Endodermal cell (in vitro differentiated cells): ENCODE measurements at regions not wholly inside any gene's neighbourhood (a gene's known extent, or its start where the extent isn't known, plus 50 kb on each side); places are given as distances from the start of the nearest gene placed in this dataset.

Experiments
- DNase-seq: peaks from one replicate; pipeline ENCODE4 v3.0.0-alpha.2; 2017
- H3K27ac ChIP-seq: 2 replicates; pipeline ENCODE4 v1.5.1; 2013; ENCODE audit warnings: mild to moderate bottlenecking, low read depth, low read length, moderate library complexity
- H3K27me3 ChIP-seq: 2 replicates; pipeline ENCODE4 v1.6.1; 2013; ENCODE audit warnings: mild to moderate bottlenecking, low read length, moderate library complexity; ENCODE audit not compliant: insufficient read depth, control insufficient read depth, poor library complexity, severe bottlenecking
- H3K36me3 ChIP-seq: 2 replicates; pipeline ENCODE4 v1.7.0; 2013; ENCODE audit warnings: mild to moderate bottlenecking, low read length, moderate library complexity; ENCODE audit not compliant: control insufficient read depth, insufficient read depth
- H3K4me1 ChIP-seq: one replicate; pipeline ENCODE4 v1.7.0; 2013; ENCODE audit warnings: low read length; ENCODE audit not compliant: control insufficient read depth, insufficient read depth
- H3K4me3 ChIP-seq: 2 replicates; pipeline ENCODE4 v1.5.1; 2013; ENCODE audit warnings: mild to moderate bottlenecking, low read length, moderate library complexity
- H3K9ac ChIP-seq: 2 replicates; pipeline ENCODE4 v1.6.1; 2013; ENCODE audit warnings: mild to moderate bottlenecking, low read length, moderate library complexity; ENCODE audit not compliant: poor library complexity, severe bottlenecking; ENCODE audit errors: extremely low read depth
- H3K9me3 ChIP-seq: 2 replicates; pipeline ENCODE4 v1.6.1; 2013; ENCODE audit warnings: mild to moderate bottlenecking, low read length, moderate library complexity; ENCODE audit not compliant: control insufficient read depth
- H3K27ac Mint-ChIP-seq: 2 replicates; pipeline ENCODE4 v1.8.0; 2020; ENCODE audit warnings: mixed read lengths
- H3K27me3 Mint-ChIP-seq: 2 replicates; pipeline ENCODE4 v1.8.0; 2021; ENCODE audit warnings: mild to moderate bottlenecking, mixed read lengths; ENCODE audit not compliant: insufficient read depth
- H3K36me3 Mint-ChIP-seq: 2 replicates; pipeline ENCODE4 v1.8.0; 2020; ENCODE audit warnings: low read depth, mixed read lengths
- H3K4me1 Mint-ChIP-seq: 2 replicates; pipeline ENCODE4 v1.8.0; 2020; ENCODE audit warnings: mixed read lengths
- H3K4me3 Mint-ChIP-seq: 2 replicates; pipeline ENCODE4 v1.8.0; 2020; ENCODE audit warnings: mild to moderate bottlenecking, moderate library complexity, mixed read lengths
- H3K9me3 Mint-ChIP-seq: 2 replicates; pipeline ENCODE4 v1.8.0; 2020; ENCODE audit warnings: mild to moderate bottlenecking, mixed read lengths
- WGBS, 2 experiments: methylation state at CpG; one replicate each; pipeline versions ENCODE4 v1.1.5 to v1.1.7; 2013; ENCODE audit warnings: missing lambda C conversion rate in 2 of 2, mixed read lengths in 1 of 2; ENCODE audit not compliant: insufficient coverage in 1 of 2, insufficient read length in 1 of 2; 5-methylcytosine and 5-hydroxymethylcytosine counted together
- TF ChIP-seq, protein P1 (sequence below): fragments of 200-600 bp; sonication (generic); conservative IDR thresholded peaks from 2 replicates; pipeline ENCODE4 v1.5.0; 2021; ENCODE audit warnings: antibody characterized with exemption, mild to moderate bottlenecking

DNA sequence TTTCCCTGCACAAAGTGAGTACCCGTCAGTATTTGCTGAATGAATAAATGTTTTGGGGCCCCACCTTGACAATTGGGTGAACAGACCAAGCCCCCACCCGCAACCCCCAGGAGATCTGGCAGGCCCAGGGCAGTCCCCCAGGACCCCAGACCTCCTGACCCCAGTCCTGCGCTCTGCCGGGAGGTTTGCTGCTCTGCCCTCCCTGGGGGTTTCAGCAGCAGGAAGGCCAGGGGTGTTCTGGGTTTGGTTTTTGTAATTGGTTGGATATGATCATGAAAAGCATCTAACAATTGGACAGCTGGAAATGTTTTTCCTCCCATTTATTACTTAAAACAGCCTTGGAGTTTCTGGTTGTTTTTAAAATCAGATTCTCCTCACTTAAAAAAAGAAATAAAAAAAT lies 193.8 kb downstream of the URI1 start:
- DNase-seq: no peak
- 89 to 90% methylated on average over 1 to 4 of the region's 4 CpGs for WGBS, 2 experiments

GRCh38 chr19:30136611-30137195 lies 194.7 kb downstream of the URI1 start:
- Histone ChIP-seq H3K36me3 (no peaks in the 10 kb centered on the region), H3K9me3 (no peaks in the 10 kb centered on the region), H3K9ac (no peak overlapping the region), H3K4me1 (no peaks in the 10 kb centered on the region), H3K27ac (no peak overlapping the region), H3K4me3 (no peak overlapping the region), H3K27me3 (no peaks in the 10 kb centered on the region)
- TF ChIP-seq, protein P1, sequence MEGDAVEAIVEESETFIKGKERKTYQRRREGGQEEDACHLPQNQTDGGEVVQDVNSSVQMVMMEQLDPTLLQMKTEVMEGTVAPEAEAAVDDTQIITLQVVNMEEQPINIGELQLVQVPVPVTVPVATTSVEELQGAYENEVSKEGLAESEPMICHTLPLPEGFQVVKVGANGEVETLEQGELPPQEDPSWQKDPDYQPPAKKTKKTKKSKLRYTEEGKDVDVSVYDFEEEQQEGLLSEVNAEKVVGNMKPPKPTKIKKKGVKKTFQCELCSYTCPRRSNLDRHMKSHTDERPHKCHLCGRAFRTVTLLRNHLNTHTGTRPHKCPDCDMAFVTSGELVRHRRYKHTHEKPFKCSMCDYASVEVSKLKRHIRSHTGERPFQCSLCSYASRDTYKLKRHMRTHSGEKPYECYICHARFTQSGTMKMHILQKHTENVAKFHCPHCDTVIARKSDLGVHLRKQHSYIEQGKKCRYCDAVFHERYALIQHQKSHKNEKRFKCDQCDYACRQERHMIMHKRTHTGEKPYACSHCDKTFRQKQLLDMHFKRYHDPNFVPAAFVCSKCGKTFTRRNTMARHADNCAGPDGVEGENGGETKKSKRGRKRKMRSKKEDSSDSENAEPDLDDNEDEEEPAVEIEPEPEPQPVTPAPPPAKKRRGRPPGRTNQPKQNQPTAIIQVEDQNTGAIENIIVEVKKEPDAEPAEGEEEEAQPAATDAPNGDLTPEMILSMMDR: no peak
- Mint-ChIP-seq H3K36me3 (no peaks in the 10 kb centered on the region), H3K4me1 (no peaks in the 10 kb centered on the region), H3K9me3 (no peaks in the 10 kb centered on the region), H3K4me3 (no peak overlapping the region), H3K27me3 (peaks cover 1% of the 10 kb centered on the region), H3K27ac (no peak overlapping the region)
- no peak for DNase-seq
- WGBS, 2 experiments: 86 to 100% methylated on average over 3 to 5 of the region's 5 CpGs

More for the DNA sequence above, 193.8 kb downstream of the URI1 start:
- H3K36me3 ChIP-seq: no peaks in the 10 kb centered on the region
- H3K4me1 ChIP-seq: no peaks in the 10 kb centered on the region
- no peaks in the 10 kb centered on the region for H3K4me1 Mint-ChIP-seq
- no peaks in the 10 kb centered on the region for H3K9me3 ChIP-seq
- no peaks in the 10 kb centered on the region for H3K27me3 ChIP-seq
- no peak overlapping the region for H3K27ac ChIP-seq
- H3K4me3 ChIP-seq: no peak overlapping the region
- no peaks in the 10 kb centered on the region for H3K36me3 Mint-ChIP-seq
- no peak overlapping the region for H3K9ac ChIP-seq
- no peak overlapping the region for H3K27ac Mint-ChIP-seq
- H3K9me3 Mint-ChIP-seq: no peaks in the 10 kb centered on the region
- TF ChIP-seq, protein P1: no peak
- peaks cover 1% of the 10 kb centered on the region for H3K27me3 Mint-ChIP-seq
- no peak overlapping the region for H3K4me3 Mint-ChIP-seq

GRCh38 chr19:30137747-30138146 lies 195.7 kb downstream of the URI1 start:
- H3K4me1 ChIP-seq: no peaks in the 10 kb centered on the region
- H3K27me3 Mint-ChIP-seq: peaks cover 1% of the 10 kb centered on the region
- H3K36me3 ChIP-seq: no peaks in the 10 kb centered on the region
- no peak overlapping the region for H3K4me3 Mint-ChIP-seq
- no peak overlapping the region for H3K27ac ChIP-seq
- no peaks in the 10 kb centered on the region for H3K4me1 Mint-ChIP-seq
- no peaks in the 10 kb centered on the region for H3K9me3 ChIP-seq
- TF ChIP-seq, protein P1: no peak
- no peaks in the 10 kb centered on the region for H3K36me3 Mint-ChIP-seq
- H3K9me3 Mint-ChIP-seq: no peaks in the 10 kb centered on the region
- WGBS, 2 experiments: 91 to 92% methylated on average over 4 to 5 of the region's 5 CpGs
- H3K4me3 ChIP-seq: no peak overlapping the region
- no peaks in the 10 kb centered on the region for H3K27me3 ChIP-seq
- no peak overlapping the region for H3K27ac Mint-ChIP-seq
- DNase-seq: no peak
- no peak overlapping the region for H3K9ac ChIP-seq
